H9 (cell line): ENCODE measurements at regions not wholly inside any gene's neighbourhood (a gene's known extent, or its start where the extent isn't known, plus 50 kb on each side); places are given as distances from the start of the nearest gene placed in this dataset.

Experiments
- DNase-seq: peaks from one replicate; pipeline ENCODE4 v3.0.0-alpha.2; 2017
- H2AFZ ChIP-seq: one replicate; pipeline ENCODE4 v1.6.1; 2013; ENCODE audit warnings: mild to moderate bottlenecking, low read length, control low read depth, moderate library complexity
- H2AK5ac ChIP-seq: 2 replicates; pipeline ENCODE4 v1.6.1; 2013; ENCODE audit warnings: low read length, control low read depth, mixed read lengths; ENCODE audit not compliant: insufficient read length
- H2BK120ac ChIP-seq: one replicate; pipeline ENCODE4 v1.6.1; 2013; ENCODE audit warnings: low read depth, mild to moderate bottlenecking, low read length, control low read depth, inconsistent platforms; ENCODE audit not compliant: poor library complexity, severe bottlenecking
- H2BK12ac ChIP-seq: 2 replicates; pipeline ENCODE4 v1.6.1; 2013; ENCODE audit warnings: low read length, control low read depth, mixed read lengths, low read depth; ENCODE audit not compliant: insufficient read length
- H2BK15ac ChIP-seq: 2 replicates; pipeline ENCODE4 v1.6.1; 2013; ENCODE audit warnings: low read depth, low read length, control low read depth
- H2BK20ac ChIP-seq: one replicate; pipeline ENCODE4 v1.6.1; 2013; ENCODE audit warnings: low read depth, mild to moderate bottlenecking, low read length, control low read depth, inconsistent platforms; ENCODE audit not compliant: poor library complexity, severe bottlenecking
- H2BK5ac ChIP-seq: 2 replicates; pipeline ENCODE4 v1.6.1; 2013; ENCODE audit warnings: low read length, control low read depth, mixed read lengths; ENCODE audit not compliant: insufficient read length
- H3K14ac ChIP-seq: 2 replicates; pipeline ENCODE4 v1.6.1; 2013; ENCODE audit warnings: low read length, control low read depth; ENCODE audit not compliant: insufficient read depth
- H3K18ac ChIP-seq: 2 replicates; pipeline ENCODE4 v1.6.1; 2013; ENCODE audit warnings: low read depth, mild to moderate bottlenecking, mixed read lengths, low read length, control low read depth; ENCODE audit not compliant: insufficient read length
- H3K23ac ChIP-seq: 2 replicates; pipeline ENCODE4 v1.6.1; 2013; ENCODE audit warnings: low read length, control low read depth, mixed read lengths, low read depth; ENCODE audit not compliant: insufficient read length
- H3K23me2 ChIP-seq: 2 replicates; pipeline ENCODE4 v1.6.1; 2013; ENCODE audit warnings: low read depth, mild to moderate bottlenecking, mixed read lengths, low read length, control low read depth; ENCODE audit not compliant: insufficient read length, poor library complexity, severe bottlenecking
- H3K27ac ChIP-seq: 2 replicates; pipeline ENCODE4 v1.5.1; 2013; ENCODE audit warnings: low read length, control low read depth, mixed read lengths, low read depth; ENCODE audit not compliant: insufficient read length
- H3K27me3 ChIP-seq: 2 replicates; pipeline ENCODE4 v1.6.1; 2013; ENCODE audit warnings: low read length, control low read depth, inconsistent platforms; ENCODE audit not compliant: insufficient read depth
- H3K4ac ChIP-seq: 2 replicates; pipeline ENCODE4 v1.6.1; 2013; ENCODE audit warnings: low read depth, mild to moderate bottlenecking, control low read depth, inconsistent platforms, low read length, moderate library complexity
- H3K4me1 ChIP-seq: 2 replicates; pipeline ENCODE4 v1.6.1; 2013; ENCODE audit warnings: low read length, control low read depth, inconsistent platforms; ENCODE audit not compliant: insufficient read depth
- H3K4me2 ChIP-seq: 2 replicates; pipeline ENCODE4 v1.6.1; 2013; ENCODE audit warnings: low read length, control low read depth, mixed read lengths; ENCODE audit not compliant: insufficient read length, insufficient read depth
- H3K56ac ChIP-seq: 2 replicates; pipeline ENCODE4 v1.6.1; 2013; ENCODE audit warnings: low read depth, mild to moderate bottlenecking, mixed read lengths, low read length, control low read depth; ENCODE audit not compliant: insufficient read length
- H3K79me1 ChIP-seq: 2 replicates; pipeline ENCODE4 v1.6.1; 2013; ENCODE audit warnings: low read depth, mild to moderate bottlenecking, moderate library complexity, low read length, control low read depth, inconsistent platforms; ENCODE audit not compliant: insufficient read depth, poor library complexity, severe bottlenecking
- H3K79me2 ChIP-seq: 2 replicates; pipeline ENCODE4 v1.6.1; 2013; ENCODE audit warnings: low read length, control low read depth, inconsistent platforms; ENCODE audit not compliant: insufficient read depth
- H3K9ac ChIP-seq: 2 replicates; pipeline ENCODE4 v1.6.1; 2013; ENCODE audit warnings: low read length, control low read depth, mixed read lengths; ENCODE audit not compliant: insufficient read length; ENCODE audit errors: extremely low read depth
- H3K9me3 ChIP-seq: one replicate; pipeline ENCODE4 v1.6.1; 2013; ENCODE audit warnings: low read depth, low read length, inconsistent platforms; ENCODE audit not compliant: control insufficient read depth
- H3T11ph ChIP-seq: one replicate; pipeline ENCODE4 v1.6.1; 2013; ENCODE audit warnings: mild to moderate bottlenecking, low read length, control low read depth, inconsistent platforms
- H4K20me1 ChIP-seq: one replicate; pipeline ENCODE4 v1.6.1; 2013; ENCODE audit not compliant: control insufficient read depth, insufficient read length, insufficient read depth
- H4K5ac ChIP-seq: 2 replicates; pipeline ENCODE4 v1.6.1; 2013; ENCODE audit warnings: low read depth, mild to moderate bottlenecking, mixed read lengths, low read length, control low read depth; ENCODE audit not compliant: insufficient read length
- H4K8ac ChIP-seq: replicated peaks from 2 replicates; pipeline ENCODE4 v1.6.1; 2013; ENCODE audit warnings: low read length, control low read depth, mixed read lengths, low read depth; ENCODE audit not compliant: insufficient read length
- H4K91ac ChIP-seq: 2 replicates; pipeline ENCODE4 v1.6.1; 2013; ENCODE audit warnings: low read depth, mild to moderate bottlenecking, moderate library complexity, mixed read lengths, low read length, control low read depth; ENCODE audit not compliant: insufficient read length
- H3K27ac Mint-ChIP-seq, 3 experiments: 2 replicates in 2 of 3; 3 replicates in 1 of 3; pipeline ENCODE4 v1.8.0; 2020 to 2021; ENCODE audit warnings: mixed read lengths in 3 of 3, mild to moderate bottlenecking in 1 of 3, moderate library complexity in 1 of 3
- H3K27me3 Mint-ChIP-seq: 2 replicates; pipeline ENCODE4 v1.8.0; 2021; ENCODE audit warnings: low read depth, mild to moderate bottlenecking, moderate library complexity, mixed read lengths
- H3K36me3 Mint-ChIP-seq, 3 experiments: 2 replicates in 2 of 3; 3 replicates in 1 of 3; pipeline ENCODE4 v1.8.0; 2020 to 2021; ENCODE audit warnings: low read depth in 3 of 3, mixed read lengths in 3 of 3; ENCODE audit not compliant: insufficient read depth in 1 of 3
- H3K4me1 Mint-ChIP-seq, 2 experiments: 2 replicates each; pipeline ENCODE4 v1.8.0; 2020; ENCODE audit warnings: mixed read lengths in 2 of 2
- H3K4me3 Mint-ChIP-seq, 2 experiments: 2 replicates in 1 of 2; 3 replicates in 1 of 2; pipeline ENCODE4 v1.8.0; 2020 to 2021; ENCODE audit warnings: mild to moderate bottlenecking in 2 of 2, mixed read lengths in 2 of 2, moderate library complexity in 1 of 2
- H3K9me3 Mint-ChIP-seq, 2 experiments: 2 replicates in 1 of 2; 3 replicates in 1 of 2; pipeline ENCODE4 v1.8.0; 2020; ENCODE audit warnings: mild to moderate bottlenecking in 2 of 2, mixed read lengths in 2 of 2, moderate library complexity in 1 of 2
- CTCF ChIP-seq: fragments of 200-600 bp; sonication (generic); conservative IDR thresholded peaks from 3 replicates; pipeline ENCODE4 v1.8.0; 2021; ENCODE audit warnings: antibody characterized with exemption, mild to moderate bottlenecking
- WGBS: extraction: QIAGEN DNeasy Blood & Tissue Kit; methylation state at CpG from one replicate; pipeline ENCODE4 v1.1.7; 2013; ENCODE audit warnings: missing lambda C conversion rate, low lambda C conversion rate, mixed read lengths; ENCODE audit not compliant: insufficient read length; ENCODE audit errors: extremely low coverage; 5-methylcytosine and 5-hydroxymethylcytosine counted together

- H3K27ac Mint-ChIP-seq = no peak overlapping the region
- H3K27me3 Mint-ChIP-seq = no peaks in the 10 kb centered on the region
- no peak overlapping the region for H4K91ac ChIP-seq
Measured at GRCh38 chr9:25876248-25876647, 198.0 kb upstream of the TUSC1 start.

More at GRCh38 chr9:25876248-25876647, 198.0 kb upstream of the TUSC1 start:
- Histone ChIP-seq H4K5ac (no peak overlapping the region), H3K4ac (no peak overlapping the region), H3K79me1 (no peaks in the 10 kb centered on the region), H3K56ac (no peak overlapping the region), H3K4me1 (no peaks in the 10 kb centered on the region), H3K9me3 (no peaks in the 10 kb centered on the region), H3K9ac (no peak overlapping the region), H3K18ac (no peak overlapping the region), H3K23me2 (no peaks in the 10 kb centered on the region), H2BK15ac (no peak overlapping the region), H2BK20ac (no peak overlapping the region), H2BK5ac (no peak overlapping the region), H4K20me1 (no peaks in the 10 kb centered on the region), H3K23ac (no peak overlapping the region), H3T11ph (no peak overlapping the region), H3K27me3 (no peaks in the 10 kb centered on the region), H3K79me2 (no peaks in the 10 kb centered on the region), H3K4me2 (no peak overlapping the region), H4K8ac (no peak overlapping the region), H3K14ac (no peak overlapping the region), H2AK5ac (no peak overlapping the region), H3K27ac (no peak overlapping the region), H2BK120ac (no peak overlapping the region), H2AFZ (no peak overlapping the region), H2BK12ac (no peak overlapping the region)
- no CpG with 5 or more reads among the region's 1 CpG for WGBS
- H3K4me1 Mint-ChIP-seq = no peaks in the 10 kb centered on the region
- no peak overlapping the region for H3K4me3 Mint-ChIP-seq
- H3K9me3 Mint-ChIP-seq = peaks cover 11 to 18% of the 10 kb centered on the region in 2 experiments; a peak in 4 of 5 replicates
- no peak for DNase-seq
- peaks cover 0 to 9% (median 0%) of the 10 kb centered on the region in 3 experiments; a peak in 3 of 7 replicates for H3K36me3 Mint-ChIP-seq
- no peak for TF ChIP-seq CTCF
